Activated T-helper 1 cell treated with anti-CD3 and anti-CD28 coated beads, Interleukin-12 subunit alpha, Interleukin-12 subunit beta, Interleukin-2, Interleukin-4 antibody, amounts not matched to agents 30 ng/mL and 10 ng/mL and 1 ng/mL, durations not matched to agents 14 hours and 24 hours and 36 hours (primary cell): ENCODE measurements at regions not wholly inside any gene's neighbourhood (a gene's known extent, or its start where the extent isn't known, plus 50 kb on each side); places are given as distances from the start of the nearest gene placed in this dataset.

Experiments
- DNase-seq: peaks from one replicate; pipeline ENCODE4 v3.0.0; 2021; ENCODE audit warnings: low spot score
- H3K27ac Mint-ChIP-seq: one replicate; pipeline ENCODE4 v1.8.0; 2021; ENCODE audit warnings: mild to moderate bottlenecking, mixed read lengths
- H3K27me3 Mint-ChIP-seq: one replicate; pipeline ENCODE4 v1.8.0; 2022; ENCODE audit warnings: mild to moderate bottlenecking, moderate library complexity, mixed read lengths; ENCODE audit not compliant: insufficient read depth
- H3K36me3 Mint-ChIP-seq: one replicate; pipeline ENCODE4 v1.8.0; 2021; ENCODE audit warnings: low read depth, mixed read lengths
- H3K4me1 Mint-ChIP-seq: one replicate; pipeline ENCODE4 v1.8.0; 2021; ENCODE audit warnings: low read depth, mixed read lengths
- H3K4me3 Mint-ChIP-seq: one replicate; pipeline ENCODE4 v1.8.0; 2021; ENCODE audit warnings: mild to moderate bottlenecking, moderate library complexity, mixed read lengths
- H3K9me3 Mint-ChIP-seq: one replicate; pipeline ENCODE4 v1.8.0; 2021; ENCODE audit warnings: mixed read lengths
- intact Hi-C: fragments of 100-400 bp; cut with micrococcal nuclease; formaldehyde crosslinking; loops from one replicate; pipeline ENCODE4 v1.15.1; 2024

- H3K36me3 Mint-ChIP-seq, result no peaks in the 10 kb centered on the region
- no peak overlapping the region for H3K27ac Mint-ChIP-seq
- H3K4me1 Mint-ChIP-seq, result no peaks in the 10 kb centered on the region
- intact Hi-C loops, result no loop called here
- DNase-seq, result no peak
- H3K9me3 Mint-ChIP-seq, result no peaks in the 10 kb centered on the region
- no peaks in the 10 kb centered on the region for H3K27me3 Mint-ChIP-seq
- H3K4me3 Mint-ChIP-seq, result no peak overlapping the region
These were observed 282.8 kb upstream of the ATP5MC3 start for GRCh38 chr2:175464311-175464670.

- Mint-ChIP-seq H3K27ac (no peak overlapping the region), H3K4me3 (no peak overlapping the region), H3K9me3 (no peaks in the 10 kb centered on the region), H3K4me1 (no peaks in the 10 kb centered on the region), H3K36me3 (no peaks in the 10 kb centered on the region), H3K27me3 (no peaks in the 10 kb centered on the region)
- intact Hi-C loops, result no loop called here
- no peak for DNase-seq
These were observed 282.2 kb upstream of the ATP5MC3 start for GRCh38 chr2:175463589-175464310.

GRCh38 chr2:175463169-175463568 lies 281.7 kb upstream of the ATP5MC3 start:
- DNase-seq, result no peak
- Mint-ChIP-seq H3K36me3 (no peaks in the 10 kb centered on the region), H3K4me3 (no peak overlapping the region), H3K4me1 (no peaks in the 10 kb centered on the region), H3K27me3 (no peaks in the 10 kb centered on the region), H3K27ac (no peak overlapping the region), H3K9me3 (no peaks in the 10 kb centered on the region)
- intact Hi-C loops, result no loop called here

- Mint-ChIP-seq H3K36me3 (no peaks in the 10 kb centered on the region), H3K9me3 (no peaks in the 10 kb centered on the region), H3K4me1 (no peaks in the 10 kb centered on the region), H3K27me3 (no peaks in the 10 kb centered on the region), H3K4me3 (no peak overlapping the region), H3K27ac (no peak overlapping the region)
- DNase-seq, result no peak
- intact Hi-C loops, result no loop called here
These were observed 280.7 kb upstream of the ATP5MC3 start for GRCh38 chr2:175462246-175462645.

- Mint-ChIP-seq H3K4me3 (no peak overlapping the region), H3K27me3 (no peaks in the 10 kb centered on the region), H3K9me3 (no peaks in the 10 kb centered on the region), H3K4me1 (no peaks in the 10 kb centered on the region), H3K27ac (no peak overlapping the region), H3K36me3 (no peaks in the 10 kb centered on the region)
- DNase-seq, result no peak
- intact Hi-C loops, result no loop called here
These were observed 280.3 kb upstream of the ATP5MC3 start for GRCh38 chr2:175461839-175462238.

GRCh38 chr2:175457895-175458448 lies 276.5 kb upstream of the ATP5MC3 start:
- Mint-ChIP-seq H3K27me3 (no peaks in the 10 kb centered on the region), H3K27ac (no peak overlapping the region), H3K36me3 (no peaks in the 10 kb centered on the region), H3K4me1 (no peaks in the 10 kb centered on the region), H3K9me3 (no peaks in the 10 kb centered on the region), H3K4me3 (no peak overlapping the region)
- intact Hi-C loops, result no loop called here
- DNase-seq, result no peak

- intact Hi-C loops, result no loop called here
- DNase-seq, result no peak
- H3K27me3 Mint-ChIP-seq, result no peaks in the 10 kb centered on the region
- H3K36me3 Mint-ChIP-seq, result no peaks in the 10 kb centered on the region
- H3K4me1 Mint-ChIP-seq, result no peaks in the 10 kb centered on the region
- H3K4me3 Mint-ChIP-seq, result no peak overlapping the region
- H3K27ac Mint-ChIP-seq, result no peak overlapping the region
- H3K9me3 Mint-ChIP-seq, result no peaks in the 10 kb centered on the region
These were observed 273.5 kb upstream of the ATP5MC3 start for GRCh38 chr2:175454953-175455389.

- H3K36me3 Mint-ChIP-seq, result no peaks in the 10 kb centered on the region
- intact Hi-C loops, result no loop called here
These were observed 268.7 kb upstream of the ATP5MC3 start for GRCh38 chr2:175450029-175450760.

GRCh38 chr2:175449616-175450015 lies 268.1 kb upstream of the ATP5MC3 start:
- Mint-ChIP-seq H3K36me3 (no peaks in the 10 kb centered on the region), H3K27ac (no peak overlapping the region), H3K9me3 (no peaks in the 10 kb centered on the region), H3K4me1 (no peaks in the 10 kb centered on the region), H3K27me3 (no peaks in the 10 kb centered on the region), H3K4me3 (no peak overlapping the region)
- no peak for DNase-seq
- intact Hi-C loops, result no loop called here

More at GRCh38 chr2:175450029-175450760, 268.7 kb upstream of the ATP5MC3 start:
- DNase-seq, result no peak
- H3K9me3 Mint-ChIP-seq, result no peaks in the 10 kb centered on the region
- H3K27me3 Mint-ChIP-seq, result no peaks in the 10 kb centered on the region
- no peak overlapping the region for H3K4me3 Mint-ChIP-seq
- H3K4me1 Mint-ChIP-seq, result no peaks in the 10 kb centered on the region
- no peak overlapping the region for H3K27ac Mint-ChIP-seq

- H3K4me1 Mint-ChIP-seq, result no peaks in the 10 kb centered on the region
- H3K27me3 Mint-ChIP-seq, result peaks cover 2% of the 10 kb centered on the region
- no peak overlapping the region for H3K27ac Mint-ChIP-seq
- intact Hi-C loops, result no loop called here
- no peak for DNase-seq
- H3K9me3 Mint-ChIP-seq, result no peaks in the 10 kb centered on the region
- H3K4me3 Mint-ChIP-seq, result no peak overlapping the region
- H3K36me3 Mint-ChIP-seq, result no peaks in the 10 kb centered on the region
These were observed 264.7 kb upstream of the ATP5MC3 start for GRCh38 chr2:175446201-175446600.

- Mint-ChIP-seq H3K36me3 (no peaks in the 10 kb centered on the region), H3K4me1 (no peaks in the 10 kb centered on the region), H3K27me3 (peaks cover 2% of the 10 kb centered on the region), H3K4me3 (no peak overlapping the region), H3K9me3 (no peaks in the 10 kb centered on the region), H3K27ac (no peak overlapping the region)
- DNase-seq, result no peak
- intact Hi-C loops, result no loop called here
These were observed 263.8 kb upstream of the ATP5MC3 start for GRCh38 chr2:175445281-175445680.

- intact Hi-C loops, result no loop called here
- Mint-ChIP-seq H3K9me3 (no peaks in the 10 kb centered on the region), H3K4me3 (no peak overlapping the region), H3K36me3 (no peaks in the 10 kb centered on the region), H3K4me1 (no peaks in the 10 kb centered on the region), H3K27me3 (peaks cover 2% of the 10 kb centered on the region), H3K27ac (no peak overlapping the region)
- no peak for DNase-seq
These were observed 260.9 kb upstream of the ATP5MC3 start for GRCh38 chr2:175442441-175442840.

GRCh38 chr2:175441181-175441761 lies 259.8 kb upstream of the ATP5MC3 start:
- H3K27me3 Mint-ChIP-seq, result peaks cover 2% of the 10 kb centered on the region
- H3K9me3 Mint-ChIP-seq, result no peaks in the 10 kb centered on the region
- no peak overlapping the region for H3K4me3 Mint-ChIP-seq
- no peak for DNase-seq
- H3K36me3 Mint-ChIP-seq, result no peaks in the 10 kb centered on the region
- H3K4me1 Mint-ChIP-seq, result no peaks in the 10 kb centered on the region
- intact Hi-C loops, result no loop called here
- no peak overlapping the region for H3K27ac Mint-ChIP-seq
